GM18861 (cell line): ENCODE measurements at regions not wholly inside any gene's neighbourhood (a gene's known extent, or its start where the extent isn't known, plus 50 kb on each side); places are given as distances from the start of the nearest gene placed in this dataset.

Source experiments
- ATAC-seq: cut with Tn5 transposase; IDR thresholded peaks from one replicate; pipeline ENCODE4 v1.9.1; 2021; ENCODE audit not compliant: unreplicated experiment

- ATAC-seq = no peak
These were observed 126.6 kb downstream of the PSMG1 start for GRCh38 chr21:39056636-39057035.

GRCh38 chr21:39055167-39055767 lies 128.0 kb downstream of the PSMG1 start:
- ATAC-seq = no peak

- ATAC-seq = no peak
These were observed 129.2 kb downstream of the PSMG1 start for GRCh38 chr21:39054066-39054465.

GRCh38 chr21:39053126-39053525 lies 130.1 kb downstream of the PSMG1 start:
- no peak for ATAC-seq

GRCh38 chr21:39052718-39053117 lies 130.5 kb downstream of the PSMG1 start:
- ATAC-seq = no peak

GRCh38 chr21:39051588-39051949 lies 131.7 kb downstream of the PSMG1 start:
- ATAC-seq = no peak

GRCh38 chr21:39050841-39051587 lies 132.2 kb downstream of the PSMG1 start:
- no peak for ATAC-seq

- ATAC-seq = no peak
These were observed 134.7 kb downstream of the PSMG1 start for GRCh38 chr21:39048574-39048973.

GRCh38 chr21:39048064-39048463 lies 135.2 kb downstream of the PSMG1 start:
- ATAC-seq = no peak

GRCh38 chr21:39047046-39047445 lies 136.2 kb downstream of the PSMG1 start:
- no peak for ATAC-seq

- ATAC-seq = no peak
These were observed 136.9 kb downstream of the PSMG1 start for GRCh38 chr21:39046236-39046916.

GRCh38 chr21:39041816-39042215 lies 141.4 kb downstream of the PSMG1 start:
- no peak for ATAC-seq

GRCh38 chr21:39040494-39041110 lies 142.6 kb downstream of the PSMG1 start:
- no peak for ATAC-seq

GRCh38 chr21:39037807-39038405 lies 145.3 kb downstream of the PSMG1 start:
- no peak for ATAC-seq

- ATAC-seq = no peak
These were observed 146.7 kb downstream of the PSMG1 start for GRCh38 chr21:39036581-39036980.

- ATAC-seq = no peak
These were observed 148.4 kb downstream of the PSMG1 start for GRCh38 chr21:39034590-39035536.

GRCh38 chr21:39033878-39034589 lies 149.2 kb downstream of the PSMG1 start:
- no peak for ATAC-seq

- ATAC-seq = no peak
These were observed 153.1 kb downstream of the PSMG1 start for GRCh38 chr21:39029900-39030884.
